Activated CD8-positive, alpha-beta memory T cell treated with anti-CD3 and anti-CD28 coated beads for 1 hour (primary cell): ENCODE measurements at regions not wholly inside any gene's neighbourhood (a gene's known extent, or its start where the extent isn't known, plus 50 kb on each side); places are given as distances from the start of the nearest gene placed in this dataset.
"Not testable (repeated sequence)": the region's sequence is repeated elsewhere in the genome, so short reads cannot be mapped to it uniquely, and the experiment has no call there.

ENCODE experiments used
- DNase-seq, 2 donors: peaks; one replicate each; pipeline ENCODE4 v3.0.0-alpha.2; 2020; ENCODE audit warnings: low read depth in 1 of 2; ENCODE audit errors: extremely low read depth in 1 of 2

- DNase-seq = no peak
Observed at GRCh38 chr6:160804639-160805038, 102.6 kb downstream of the PLG start.

GRCh38 chr6:160808263-160808662 lies 106.2 kb downstream of the PLG start:
- DNase-seq = no peak

GRCh38 chr6:160810238-160810637 lies 108.2 kb downstream of the PLG start:
- DNase-seq = no peak

GRCh38 chr6:160812097-160812496 lies 110.1 kb downstream of the PLG start:
- no peak for DNase-seq

GRCh38 chr6:160818934-160819333 lies 116.9 kb downstream of the PLG start:
- no peak for DNase-seq

GRCh38 chr6:160820661-160821060 lies 118.6 kb downstream of the PLG start:
- DNase-seq = not testable (repeated sequence)

- DNase-seq = no peak
Observed at GRCh38 chr6:160831739-160832138, 129.7 kb downstream of the PLG start.

- no peak for DNase-seq
Observed at GRCh38 chr6:160832422-160832821, 130.4 kb downstream of the PLG start.

GRCh38 chr6:160837146-160837545 lies 135.1 kb downstream of the PLG start:
- no peak for DNase-seq

- no peak for DNase-seq
Observed at GRCh38 chr6:160851031-160851430, 140.5 kb upstream of the MAP3K4 start.

GRCh38 chr6:160853946-160854345 lies 137.6 kb upstream of the MAP3K4 start:
- DNase-seq = no peak

GRCh38 chr6:160858886-160859285 lies 132.7 kb upstream of the MAP3K4 start:
- no peak for DNase-seq

- no peak for DNase-seq
Observed at GRCh38 chr6:160859822-160860221, 131.7 kb upstream of the MAP3K4 start.

- DNase-seq = no peak
Observed at GRCh38 chr6:160861824-160862223, 129.7 kb upstream of the MAP3K4 start.

- no peak for DNase-seq
Observed at GRCh38 chr6:160863782-160864181, 127.8 kb upstream of the MAP3K4 start.

- DNase-seq = no peak
Observed at GRCh38 chr6:160871320-160871719, 120.2 kb upstream of the MAP3K4 start.

GRCh38 chr6:160881148-160881808 lies 110.3 kb upstream of the MAP3K4 start:
- no peak for DNase-seq

GRCh38 chr6:160882006-160882405 lies 109.6 kb upstream of the MAP3K4 start:
- no peak for DNase-seq

GRCh38 chr6:160882791-160883279 lies 108.7 kb upstream of the MAP3K4 start:
- DNase-seq = no peak

- no peak for DNase-seq
Observed at GRCh38 chr6:160883560-160883959, 108.0 kb upstream of the MAP3K4 start.

GRCh38 chr6:160883999-160884398 lies 107.6 kb upstream of the MAP3K4 start:
- no peak for DNase-seq

GRCh38 chr6:160889148-160889547 lies 102.4 kb upstream of the MAP3K4 start:
- DNase-seq = not testable (repeated sequence)

- no peak for DNase-seq
Observed at GRCh38 chr6:160891690-160892089, 99.9 kb upstream of the MAP3K4 start.
